ENCODE measurements at regions not wholly inside any gene's neighbourhood (a gene's known extent, or its start where the extent isn't known, plus 50 kb on each side); places are given as distances from the start of the nearest gene placed in this dataset.
A peak's percentile ranks its signal among the peaks of the same experiment; 100 is the strongest.

GRCh38 chr11:19316434-19316833 lies 75.7 kb upstream of the E2F8 start:
- no peak for TF ChIP-seq MYC (IDR thresholded peaks at IDR 0.05; ENCODE audit: low read depth, low read length)
- TF ChIP-seq MAX (IDR thresholded peaks at IDR 0.05; ENCODE audit: low read depth, low read length), result no peak
- TF ChIP-seq CTCF (IDR thresholded peaks at IDR 0.05; ENCODE audit: low read depth, low read length), result no peak
- no peak for TF ChIP-seq POLR2A (IDR thresholded peaks at IDR 0.05; ENCODE audit: extremely low read depth, insufficient read length)
- no peak overlapping the region for H3K4me3 ChIP-seq (ENCODE audit: low read depth, low read length)
- no peak for DNase-seq (ENCODE audit: low read depth)

GRCh38 chr11:19315511-19315910 lies 74.8 kb upstream of the E2F8 start:
- TF ChIP-seq MAX (IDR thresholded peaks at IDR 0.05; ENCODE audit: low read depth, low read length), result no peak
- no peak for TF ChIP-seq POLR2A (IDR thresholded peaks at IDR 0.05; ENCODE audit: extremely low read depth, insufficient read length)
- TF ChIP-seq MYC (IDR thresholded peaks at IDR 0.05; ENCODE audit: low read depth, low read length), result no peak
- TF ChIP-seq CTCF (IDR thresholded peaks at IDR 0.05; ENCODE audit: low read depth, low read length), result no peak
- no peak for DNase-seq (ENCODE audit: low read depth)
- no peak overlapping the region for H3K4me3 ChIP-seq (ENCODE audit: low read depth, low read length)

GRCh38 chr11:19313140-19313539 lies 72.4 kb upstream of the E2F8 start:
- TF ChIP-seq POLR2A (IDR thresholded peaks at IDR 0.05; ENCODE audit: extremely low read depth, insufficient read length), result no peak
- TF ChIP-seq CTCF (IDR thresholded peaks at IDR 0.05; ENCODE audit: low read depth, low read length), result no peak
- TF ChIP-seq MYC (IDR thresholded peaks at IDR 0.05; ENCODE audit: low read depth, low read length), result no peak
- no peak for DNase-seq (ENCODE audit: low read depth)
- H3K4me3 ChIP-seq (ENCODE audit: low read depth, low read length), result no peak overlapping the region

- DNase-seq (ENCODE audit: low read depth), result peak; percentile 57
Observed at GRCh38 chr11:19311308-19312030, 70.7 kb upstream of the E2F8 start.

GRCh38 chr11:19307498-19307897 lies 66.8 kb upstream of the E2F8 start:
- no peak for DNase-seq (ENCODE audit: low read depth)
- no peak overlapping the region for H3K4me3 ChIP-seq (ENCODE audit: low read depth, low read length)
- TF ChIP-seq MAX (IDR thresholded peaks at IDR 0.05; ENCODE audit: low read depth, low read length), result no peak
- TF ChIP-seq POLR2A (IDR thresholded peaks at IDR 0.05; ENCODE audit: extremely low read depth, insufficient read length), result no peak
- no peak for TF ChIP-seq CTCF (IDR thresholded peaks at IDR 0.05; ENCODE audit: low read depth, low read length)
- TF ChIP-seq MYC (IDR thresholded peaks at IDR 0.05; ENCODE audit: low read depth, low read length), result no peak

More at GRCh38 chr11:19311308-19312030, 70.7 kb upstream of the E2F8 start:
- TF ChIP-seq CTCF (IDR thresholded peaks at IDR 0.05; ENCODE audit: low read depth, low read length) (peak; percentile 91), MYC (IDR thresholded peaks at IDR 0.05; ENCODE audit: low read depth, low read length) (no peak)
- H3K4me3 ChIP-seq (ENCODE audit: low read depth, low read length), result no peak overlapping the region

Data from NB4 (cell line).